HCT116 (cell line): ENCODE measurements at regions not wholly inside any gene's neighbourhood (a gene's known extent, or its start where the extent isn't known, plus 50 kb on each side); places are given as distances from the start of the nearest gene placed in this dataset.

ENCODE experiments used
- CTCF ChIP-seq, 3 experiments: fragments of 200-600 bp in 1 of 3; sonication (generic) in 1 of 3; IDR thresholded peaks in 2 of 3; conservative IDR thresholded peaks in 1 of 3; 2 replicates each; pipeline ENCODE4 v1.5.1; 2012 to 2017; ENCODE audit warnings: low read depth in 2 of 3, low read length in 2 of 3, antibody characterized with exemption in 1 of 3, borderline replicate concordance in 1 of 3, control low read depth in 1 of 3, mild to moderate bottlenecking in 1 of 3, mixed read lengths in 1 of 3, mixed run types in 1 of 3, moderate library complexity in 1 of 3; ENCODE audit not compliant: insufficient read depth in 1 of 3
- SIN3A ChIP-seq: IDR thresholded peaks from 2 replicates; pipeline ENCODE4 v1.6.1; 2012; ENCODE audit warnings: low read depth

GRCh38 chr4:13922459-13922858 lies 294.9 kb upstream of the BOD1L1 start:
- TF ChIP-seq SIN3A (no peak), CTCF (IDR thresholded peaks at IDR 0.05 in 2 of 3, conservative IDR thresholded peaks at IDR 0.05 in 1 of 3; ENCODE audit: borderline replicate concordance in 1 of 3, insufficient read depth in 1 of 3, low read depth in 2 of 3, low read length in 2 of 3) (no peak)
